ENCODE measurements at regions not wholly inside any gene's neighbourhood (a gene's known extent, or its start where the extent isn't known, plus 50 kb on each side); places are given as distances from the start of the nearest gene placed in this dataset.

- Histone ChIP-seq H3K27me3 (ENCODE audit: control insufficient read depth, insufficient read depth, low read length) (no peaks in the 10 kb centered on the region), H3K4me3 (ENCODE audit: low read depth, low read length) (no peak overlapping the region), H3K36me3 (ENCODE audit: control insufficient read depth, insufficient read depth, low read length) (no peaks in the 10 kb centered on the region)
- TF ChIP-seq CTCF (IDR thresholded peaks at IDR 0.05; ENCODE audit: insufficient read depth, low read length, poor library complexity, severe bottlenecking) = no peak
- DNase-seq (ENCODE audit: low read depth) = no peak
Measured at GRCh38 chr10:106439366-106439765, 725.1 kb downstream of the SORCS1 start.

GRCh38 chr10:106438386-106438785 lies 726.1 kb downstream of the SORCS1 start:
- Histone ChIP-seq H3K4me3 (ENCODE audit: low read depth, low read length) (no peak overlapping the region), H3K36me3 (ENCODE audit: control insufficient read depth, insufficient read depth, low read length) (no peaks in the 10 kb centered on the region), H3K27me3 (ENCODE audit: control insufficient read depth, insufficient read depth, low read length) (no peaks in the 10 kb centered on the region)
- no peak for TF ChIP-seq CTCF (IDR thresholded peaks at IDR 0.05; ENCODE audit: insufficient read depth, low read length, poor library complexity, severe bottlenecking)
- DNase-seq (ENCODE audit: low read depth) = no peak

DNA sequence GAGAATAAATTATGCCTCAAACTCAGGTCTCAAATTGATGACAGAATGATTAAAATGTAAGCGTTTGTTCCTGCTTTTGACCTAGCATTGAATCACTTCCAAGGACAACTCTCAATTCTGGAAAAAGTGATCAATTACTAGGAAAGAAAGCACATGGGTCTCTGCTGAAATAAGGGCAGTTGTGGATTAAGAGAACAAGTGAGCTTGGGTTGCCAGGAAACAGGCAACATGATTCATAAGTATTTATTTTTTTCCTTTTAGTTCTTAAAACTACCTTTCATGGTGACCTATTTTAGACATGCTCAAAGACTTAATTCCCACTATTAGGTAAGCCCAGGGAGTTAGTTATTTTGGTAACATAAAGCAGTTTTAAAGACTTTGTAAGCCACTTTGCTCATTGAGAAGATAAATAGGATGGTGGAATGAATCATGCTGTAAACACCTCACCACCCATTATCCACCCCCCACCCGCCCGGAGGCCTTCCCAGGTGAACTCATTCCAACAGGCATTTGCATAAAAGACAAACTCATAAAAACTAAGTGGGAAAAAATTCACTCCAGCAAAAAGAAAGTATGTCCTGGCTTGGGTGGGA lies 728.3 kb downstream of the SORCS1 start:
- TF ChIP-seq CTCF (IDR thresholded peaks at IDR 0.05; ENCODE audit: insufficient read depth, low read length, poor library complexity, severe bottlenecking) = no peak
- no peak for DNase-seq (ENCODE audit: low read depth)
- Histone ChIP-seq H3K36me3 (ENCODE audit: control insufficient read depth, insufficient read depth, low read length) (no peaks in the 10 kb centered on the region), H3K27me3 (ENCODE audit: control insufficient read depth, insufficient read depth, low read length) (no peaks in the 10 kb centered on the region), H3K4me3 (ENCODE audit: low read depth, low read length) (no peak overlapping the region)

DNA sequence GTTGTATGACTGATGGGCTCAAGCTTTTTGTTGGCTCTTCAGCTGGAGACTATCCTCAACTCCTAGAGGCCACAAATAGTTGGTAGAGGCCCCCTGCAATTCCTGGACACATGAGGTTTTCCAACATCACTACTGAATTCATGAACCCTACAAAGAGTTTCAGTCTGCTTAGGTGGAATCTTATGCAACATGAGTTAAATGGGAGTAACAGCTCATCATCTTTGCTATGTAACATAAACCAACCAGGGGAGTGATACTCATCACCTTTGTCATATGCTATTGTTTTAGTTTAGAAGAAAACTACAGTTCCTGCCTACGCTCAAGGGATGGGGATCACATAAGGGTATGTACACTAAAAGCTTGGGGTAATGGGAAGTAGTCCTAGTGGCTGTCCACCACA lies 729.4 kb downstream of the SORCS1 start:
- Histone ChIP-seq H3K27me3 (ENCODE audit: control insufficient read depth, insufficient read depth, low read length) (no peaks in the 10 kb centered on the region), H3K4me3 (ENCODE audit: low read depth, low read length) (no peak overlapping the region), H3K36me3 (ENCODE audit: control insufficient read depth, insufficient read depth, low read length) (no peaks in the 10 kb centered on the region)
- DNase-seq (ENCODE audit: low read depth) = no peak
- TF ChIP-seq CTCF (IDR thresholded peaks at IDR 0.05; ENCODE audit: insufficient read depth, low read length, poor library complexity, severe bottlenecking) = no peak

DNA sequence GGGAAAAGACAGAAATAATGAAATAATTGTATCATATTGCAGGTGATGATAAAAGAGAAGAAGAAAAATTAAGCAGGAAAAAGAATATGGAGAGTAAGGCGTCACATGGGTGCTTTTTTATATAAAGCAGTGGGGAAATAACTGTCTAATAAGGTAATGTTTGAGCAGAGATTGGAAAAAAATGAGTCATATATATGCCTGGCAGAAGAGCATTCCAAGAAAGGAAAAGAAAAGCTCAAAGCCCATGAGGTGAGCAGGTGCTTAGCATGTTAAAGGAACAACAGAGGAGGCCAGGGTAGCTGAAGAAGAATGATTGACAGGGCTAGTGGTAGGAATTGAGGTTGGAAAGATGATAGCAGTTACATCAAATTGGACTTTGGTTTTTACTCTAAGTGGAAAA lies 739.5 kb downstream of the SORCS1 start:
- H3K4me3 ChIP-seq (ENCODE audit: low read depth, low read length) = no peak overlapping the region
- H3K27me3 ChIP-seq (ENCODE audit: control insufficient read depth, insufficient read depth, low read length) = no peaks in the 10 kb centered on the region
- H3K36me3 ChIP-seq (ENCODE audit: control insufficient read depth, insufficient read depth, low read length) = no peaks in the 10 kb centered on the region
- no peak for TF ChIP-seq CTCF (IDR thresholded peaks at IDR 0.05; ENCODE audit: insufficient read depth, low read length, poor library complexity, severe bottlenecking)
- no peak for DNase-seq (ENCODE audit: low read depth)

GRCh38 chr10:106424054-106424453 lies 740.5 kb downstream of the SORCS1 start:
- H3K27me3 ChIP-seq (ENCODE audit: control insufficient read depth, insufficient read depth, low read length) = no peaks in the 10 kb centered on the region
- H3K4me3 ChIP-seq (ENCODE audit: low read depth, low read length) = no peak overlapping the region
- DNase-seq (ENCODE audit: low read depth) = no peak

More at GRCh38 chr10:106424054-106424453, 740.5 kb downstream of the SORCS1 start:
- H3K36me3 ChIP-seq (ENCODE audit: control insufficient read depth, insufficient read depth, low read length) = no peaks in the 10 kb centered on the region
- TF ChIP-seq CTCF (IDR thresholded peaks at IDR 0.05; ENCODE audit: insufficient read depth, low read length, poor library complexity, severe bottlenecking) = no peak
